ENCODE measurements at regions not wholly inside any gene's neighbourhood (a gene's known extent, or its start where the extent isn't known, plus 50 kb on each side); places are given as distances from the start of the nearest gene placed in this dataset.

- no peak overlapping the region for H3K27ac ChIP-seq (ENCODE audit: control insufficient read depth, insufficient read depth)
- RAD21 ChIA-PET (ENCODE audit: unreplicated experiment) = no interaction called here
- H3K4me1 ChIP-seq (ENCODE audit: control insufficient read depth, insufficient read depth, low read length) = no peaks in the 10 kb centered on the region
- no peaks in the 10 kb centered on the region for H3K27me3 ChIP-seq (replicated peaks in 1 of 2; ENCODE audit: control insufficient read depth in 2 of 2, insufficient read depth in 2 of 2, low read length in 1 of 2)
- no peak for DNase-seq (ENCODE audit: low read depth, low spot score)
- H3K79me2 ChIP-seq (ENCODE audit: control insufficient read depth, insufficient read depth, low read length) = no peaks in the 10 kb centered on the region
- CTCF ChIA-PET = no interaction called here
- no peak overlapping the region for H2AFZ ChIP-seq (ENCODE audit: control insufficient read depth, low read depth, low read length)
- H4K20me1 ChIP-seq (ENCODE audit: control insufficient read depth, insufficient read depth) = no peaks in the 10 kb centered on the region
- intact Hi-C loops (cut with micrococcal nuclease; ENCODE audit: unreplicated experiment) = no loop called here
- SMC1A ChIA-PET (ENCODE audit: uncharacterized antibody, unreplicated experiment) = no interaction called here
- in situ Hi-C loops (cut with MboI) = no loop called here
- no peak for TF ChIP-seq E2F4 (IDR thresholded peaks at IDR 0.05; ENCODE audit: low read depth, low read length)
- TF ChIP-seq MTA3 (IDR thresholded peaks at IDR 0.05; ENCODE audit: borderline replicate concordance, low read length) = no peak
- TF ChIP-seq, protein P1, sequence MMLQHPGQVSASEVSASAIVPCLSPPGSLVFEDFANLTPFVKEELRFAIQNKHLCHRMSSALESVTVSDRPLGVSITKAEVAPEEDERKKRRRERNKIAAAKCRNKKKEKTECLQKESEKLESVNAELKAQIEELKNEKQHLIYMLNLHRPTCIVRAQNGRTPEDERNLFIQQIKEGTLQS (IDR thresholded peaks at IDR 0.05; ENCODE audit: borderline replicate concordance, extremely low read depth, low read depth, low read length) = no peak
- TF ChIP-seq CREB1 (IDR thresholded peaks at IDR 0.05; ENCODE audit: low read depth) = no peak
- TF ChIP-seq HCFC1 (IDR thresholded peaks at IDR 0.05; ENCODE audit: low read length) = no peak
- no peak for TF ChIP-seq TCF7 (IDR thresholded peaks at IDR 0.05; ENCODE audit: borderline replicate concordance)
- TF ChIP-seq NBN (IDR thresholded peaks at IDR 0.05) = no peak
- no peak for TF ChIP-seq SKIL (IDR thresholded peaks at IDR 0.05; ENCODE audit: low read depth, poor library complexity, severe bottlenecking)
- no peak for TF ChIP-seq BRCA1 (IDR thresholded peaks at IDR 0.05; ENCODE audit: low read depth, low read length)
- WGBS (ENCODE audit: insufficient coverage, insufficient replicate concordance, low lambda C conversion rate, missing lambda C conversion rate) = 0% methylated on average over 2 of the region's 2 CpGs
- H3K4me2 ChIP-seq (ENCODE audit: control insufficient read depth, insufficient read depth) = no peak overlapping the region
- H3K36me3 ChIP-seq (ENCODE audit: control insufficient read depth in 2 of 2, insufficient read depth in 2 of 2, low read length in 1 of 2) = no peaks in the 10 kb centered on the region
- H3K9ac ChIP-seq (ENCODE audit: control insufficient read depth, insufficient read depth, low read length) = no peak overlapping the region
- POLR2A ChIA-PET = no interaction called here
- no TSS peak for BruUV-seq (replicated peaks)
- H3K9me3 ChIP-seq (replicated peaks; ENCODE audit: control insufficient read depth, insufficient read depth, low read length) = no peaks in the 10 kb centered on the region
- FAIRE-seq = no peak
- ATAC-seq = no peak
- no peak overlapping the region for H3K4me3 ChIP-seq
These were observed 685.4 kb downstream of the TENT5A start for GRCh38 chr6:81067057-81067456.
